ENCODE measurements at regions not wholly inside any gene's neighbourhood (a gene's known extent, or its start where the extent isn't known, plus 50 kb on each side); places are given as distances from the start of the nearest gene placed in this dataset.

- TF ChIP-seq CTCF (optimal IDR thresholded peaks at IDR 0.05 in 1 of 3, IDR thresholded peaks at IDR 0.05 in 1 of 3, conservative IDR thresholded peaks at IDR 0.05 in 1 of 3; ENCODE audit: extremely low read depth in 1 of 3, insufficient read depth in 2 of 3, low read length in 3 of 3) (no peak), EZH2 (IDR thresholded peaks at IDR 0.05; ENCODE audit: low read length) (no peak)
Measured at GRCh38 chr22:27541836-27542235, 259.7 kb downstream of the MN1 start.

Measured in keratinocyte (primary cell).